ENCODE measurements at regions not wholly inside any gene's neighbourhood (a gene's known extent, or its start where the extent isn't known, plus 50 kb on each side); places are given as distances from the start of the nearest gene placed in this dataset.

- in situ Hi-C loops (cut with MboI; ENCODE audit: low sequenced_read_pairs, unreplicated experiment): no loop called here
- TF ChIP-seq CTCF (IDR thresholded peaks at IDR 0.05; ENCODE audit: borderline replicate concordance, control extremely low read depth, extremely low read depth, insufficient read depth, missing control alignments): no peak
- DNase-seq (ENCODE audit: low spot score): no peak
These were observed 214.9 kb upstream of the SYNDIG1 start for GRCh38 chr20:24254480-24254879.

GRCh38 chr20:24253321-24253720 is 216.1 kb upstream of the SYNDIG1 start:
- DNase-seq (ENCODE audit: low spot score): no peak
- TF ChIP-seq CTCF (IDR thresholded peaks at IDR 0.05; ENCODE audit: borderline replicate concordance, control extremely low read depth, extremely low read depth, insufficient read depth, missing control alignments): no peak
- in situ Hi-C loops (cut with MboI; ENCODE audit: low sequenced_read_pairs, unreplicated experiment): no loop called here

GRCh38 chr20:24245094-24245493 is 224.3 kb upstream of the SYNDIG1 start:
- TF ChIP-seq CTCF (IDR thresholded peaks at IDR 0.05; ENCODE audit: borderline replicate concordance, control extremely low read depth, extremely low read depth, insufficient read depth, missing control alignments): no peak
- in situ Hi-C loops (cut with MboI; ENCODE audit: low sequenced_read_pairs, unreplicated experiment): no loop called here
- no peak for DNase-seq (ENCODE audit: low spot score)

- in situ Hi-C loops (cut with MboI; ENCODE audit: low sequenced_read_pairs, unreplicated experiment): no loop called here
- no peak for TF ChIP-seq CTCF (IDR thresholded peaks at IDR 0.05; ENCODE audit: borderline replicate concordance, control extremely low read depth, extremely low read depth, insufficient read depth, missing control alignments)
- no peak for DNase-seq (ENCODE audit: low spot score)
These were observed 226.7 kb upstream of the SYNDIG1 start for GRCh38 chr20:24242763-24243162.

- DNase-seq (ENCODE audit: low spot score): no peak
- in situ Hi-C loops (cut with MboI; ENCODE audit: low sequenced_read_pairs, unreplicated experiment): no loop called here
- TF ChIP-seq CTCF (IDR thresholded peaks at IDR 0.05; ENCODE audit: borderline replicate concordance, control extremely low read depth, extremely low read depth, insufficient read depth, missing control alignments): no peak
These were observed 228.0 kb upstream of the SYNDIG1 start for GRCh38 chr20:24241466-24241865.

- in situ Hi-C loops (cut with MboI; ENCODE audit: low sequenced_read_pairs, unreplicated experiment): no loop called here
- no peak for DNase-seq (ENCODE audit: low spot score)
- no peak for TF ChIP-seq CTCF (IDR thresholded peaks at IDR 0.05; ENCODE audit: borderline replicate concordance, control extremely low read depth, extremely low read depth, insufficient read depth, missing control alignments)
These were observed 232.5 kb upstream of the SYNDIG1 start for GRCh38 chr20:24236963-24237362.

- in situ Hi-C loops (cut with MboI; ENCODE audit: low sequenced_read_pairs, unreplicated experiment): no loop called here
- TF ChIP-seq CTCF (IDR thresholded peaks at IDR 0.05; ENCODE audit: borderline replicate concordance, control extremely low read depth, extremely low read depth, insufficient read depth, missing control alignments): no peak
- DNase-seq (ENCODE audit: low spot score): no peak
These were observed 233.2 kb upstream of the SYNDIG1 start for GRCh38 chr20:24236201-24236600.

Data from GM13976 (cell line).